KMS-11 (cell line): ENCODE measurements at regions not wholly inside any gene's neighbourhood (a gene's known extent, or its start where the extent isn't known, plus 50 kb on each side); places are given as distances from the start of the nearest gene placed in this dataset.

Experiments
- H2AFZ ChIP-seq: fragments of 200-600 bp; sonication (generic); 2 replicates; pipeline ENCODE4 v1.6.1; 2016; ENCODE audit warnings: antibody characterized with exemption, mixed run types, low read depth
- H3K27ac ChIP-seq: fragments of 200-600 bp; sonication (generic); 2 replicates; pipeline ENCODE4 v1.6.1; 2016; ENCODE audit warnings: mild to moderate bottlenecking, mixed run types
- H3K27me3 ChIP-seq: fragments of 200-600 bp; sonication (generic); 2 replicates; pipeline ENCODE4 v1.6.1; 2017; ENCODE audit warnings: mild to moderate bottlenecking, low read depth, mixed run types, moderate library complexity; ENCODE audit not compliant: insufficient read depth
- H3K36me3 ChIP-seq: fragments of 200-600 bp; sonication (generic); 2 replicates; pipeline ENCODE4 v1.6.1; 2017; ENCODE audit warnings: mild to moderate bottlenecking, mixed run types; ENCODE audit not compliant: insufficient read depth
- H3K4me1 ChIP-seq: fragments of 200-600 bp; sonication (generic); 2 replicates; pipeline ENCODE4 v1.6.1; 2016; ENCODE audit warnings: mild to moderate bottlenecking, low read depth, mixed run types; ENCODE audit not compliant: poor library complexity, severe bottlenecking
- H3K4me2 ChIP-seq: fragments of 200-600 bp; sonication (generic); 2 replicates; pipeline ENCODE4 v1.7.0; 2016; ENCODE audit warnings: mild to moderate bottlenecking, mixed run types
- H3K4me3 ChIP-seq: fragments of 200-600 bp; sonication (generic); IDR thresholded peaks from 2 replicates; pipeline ENCODE4 v1.6.1; 2017; ENCODE audit warnings: low read depth, low read length, mixed read lengths; ENCODE audit not compliant: insufficient read depth
- H3K79me2 ChIP-seq: fragments of 200-600 bp; sonication (generic); 2 replicates; pipeline ENCODE4 v1.6.1; 2016; ENCODE audit warnings: low read depth, mixed run types; ENCODE audit not compliant: insufficient read depth
- H3K9ac ChIP-seq: fragments of 200-600 bp; sonication (generic); 2 replicates; pipeline ENCODE4 v1.6.1; 2016; ENCODE audit warnings: mild to moderate bottlenecking, mixed run types
- H4K20me1 ChIP-seq: fragments of 200-600 bp; sonication (generic); 2 replicates; pipeline ENCODE4 v1.6.1; 2016; ENCODE audit warnings: mild to moderate bottlenecking, mixed run types; ENCODE audit not compliant: insufficient read depth
- CTCF ChIP-seq: fragments of 200-600 bp; sonication (generic); conservative IDR thresholded peaks from 2 replicates; pipeline ENCODE4 v1.6.1; 2017; ENCODE audit warnings: low read depth, mild to moderate bottlenecking, antibody characterized with exemption, low read length, moderate library complexity, mixed read lengths

- H3K4me2 ChIP-seq, result no peak overlapping the region
- no peaks in the 10 kb centered on the region for H3K36me3 ChIP-seq
- no peaks in the 10 kb centered on the region for H3K4me1 ChIP-seq
- H3K79me2 ChIP-seq, result no peaks in the 10 kb centered on the region
- no peaks in the 10 kb centered on the region for H4K20me1 ChIP-seq
- no peak for TF ChIP-seq CTCF
- no peak overlapping the region for H3K4me3 ChIP-seq
- no peak overlapping the region for H2AFZ ChIP-seq
- H3K9ac ChIP-seq, result no peak overlapping the region
- no peaks in the 10 kb centered on the region for H3K27me3 ChIP-seq
- H3K27ac ChIP-seq, result no peak overlapping the region
These were observed 69.9 kb upstream of the WDR1 start for GRCh38 chr4:10186228-10187214.

DNA sequence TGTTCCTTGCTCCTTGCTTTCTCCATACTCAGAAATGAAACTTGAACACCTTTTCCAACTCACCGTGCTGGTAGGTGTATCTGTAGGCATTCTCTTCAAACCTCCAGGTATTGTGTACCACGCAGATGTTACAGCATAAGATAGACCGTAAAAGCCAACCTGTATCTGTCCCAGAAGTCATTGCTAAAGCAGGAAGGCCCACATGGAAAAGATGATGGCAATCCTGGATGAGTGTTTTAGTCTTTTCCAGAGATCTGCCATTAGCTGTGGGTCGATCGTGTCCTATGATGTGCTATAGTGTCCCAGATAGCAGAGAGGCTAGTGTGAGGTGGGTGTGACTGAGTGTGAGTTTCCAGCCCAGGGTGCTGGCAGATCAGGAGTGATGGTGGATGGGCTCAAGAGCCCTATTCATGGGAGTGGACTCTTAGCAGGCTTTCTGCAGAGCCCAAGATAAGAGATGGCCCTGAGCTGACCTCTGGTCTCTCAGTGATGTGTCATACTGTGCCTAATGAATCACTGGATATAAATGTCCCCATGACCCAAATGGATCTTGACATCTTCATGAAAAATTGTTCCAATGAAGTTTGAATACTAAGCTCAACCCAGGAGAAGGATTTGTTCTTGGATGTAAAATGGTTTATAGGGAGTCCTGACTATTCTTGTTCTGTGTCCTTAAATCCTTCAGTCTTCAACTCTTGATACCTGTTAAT lies 69.1 kb upstream of the WDR1 start:
- Histone ChIP-seq H3K4me1 (peaks cover 3% of the 10 kb centered on the region), H3K4me3 (no peak overlapping the region), H3K4me2 (no peak overlapping the region), H3K9ac (no peak overlapping the region), H2AFZ (no peak overlapping the region), H3K27me3 (no peaks in the 10 kb centered on the region), H4K20me1 (no peaks in the 10 kb centered on the region), H3K79me2 (no peaks in the 10 kb centered on the region), H3K27ac (no peak overlapping the region), H3K36me3 (no peaks in the 10 kb centered on the region)
- TF ChIP-seq CTCF, result no peak

DNA sequence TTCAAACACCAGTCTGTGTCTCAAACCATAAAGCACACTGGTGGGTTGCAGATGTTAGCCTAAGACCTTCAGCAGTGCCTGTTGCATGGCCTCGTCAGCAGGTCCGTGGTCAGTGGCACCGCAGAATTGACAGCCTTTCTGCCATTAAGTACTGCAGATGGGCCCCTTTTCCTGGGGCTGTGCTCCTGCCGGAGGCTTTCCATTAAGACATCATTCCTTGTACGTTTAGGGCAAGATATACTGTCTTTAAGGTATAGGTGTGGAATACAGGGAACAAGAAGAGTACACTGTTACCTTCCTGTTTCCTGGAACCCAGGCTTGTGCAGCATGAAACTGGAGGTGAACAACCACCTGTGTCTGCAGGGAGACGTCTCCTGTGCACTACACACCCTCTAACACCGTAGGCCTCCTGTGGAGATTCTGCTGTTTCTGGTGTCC lies 67.9 kb upstream of the WDR1 start:
- Histone ChIP-seq H3K9ac (no peak overlapping the region), H3K79me2 (no peaks in the 10 kb centered on the region), H3K27ac (no peak overlapping the region), H4K20me1 (no peaks in the 10 kb centered on the region), H3K27me3 (no peaks in the 10 kb centered on the region), H3K4me1 (peaks cover 3% of the 10 kb centered on the region), H3K4me2 (no peak overlapping the region), H2AFZ (no peak overlapping the region), H3K4me3 (no peak overlapping the region), H3K36me3 (no peaks in the 10 kb centered on the region)
- no peak for TF ChIP-seq CTCF

GRCh38 chr4:10184041-10184440 lies 67.4 kb upstream of the WDR1 start:
- no peaks in the 10 kb centered on the region for H3K36me3 ChIP-seq
- no peaks in the 10 kb centered on the region for H3K27me3 ChIP-seq
- no peak overlapping the region for H3K4me3 ChIP-seq
- H2AFZ ChIP-seq, result no peak overlapping the region
- H3K27ac ChIP-seq, result no peak overlapping the region
- H3K79me2 ChIP-seq, result no peaks in the 10 kb centered on the region
- peaks cover 3% of the 10 kb centered on the region for H3K4me1 ChIP-seq
- no peak for TF ChIP-seq CTCF
- H3K9ac ChIP-seq, result no peak overlapping the region
- H3K4me2 ChIP-seq, result no peak overlapping the region
- no peaks in the 10 kb centered on the region for H4K20me1 ChIP-seq
